ENCODE measurements at regions not wholly inside any gene's neighbourhood (a gene's known extent, or its start where the extent isn't known, plus 50 kb on each side); places are given as distances from the start of the nearest gene placed in this dataset.

DNA sequence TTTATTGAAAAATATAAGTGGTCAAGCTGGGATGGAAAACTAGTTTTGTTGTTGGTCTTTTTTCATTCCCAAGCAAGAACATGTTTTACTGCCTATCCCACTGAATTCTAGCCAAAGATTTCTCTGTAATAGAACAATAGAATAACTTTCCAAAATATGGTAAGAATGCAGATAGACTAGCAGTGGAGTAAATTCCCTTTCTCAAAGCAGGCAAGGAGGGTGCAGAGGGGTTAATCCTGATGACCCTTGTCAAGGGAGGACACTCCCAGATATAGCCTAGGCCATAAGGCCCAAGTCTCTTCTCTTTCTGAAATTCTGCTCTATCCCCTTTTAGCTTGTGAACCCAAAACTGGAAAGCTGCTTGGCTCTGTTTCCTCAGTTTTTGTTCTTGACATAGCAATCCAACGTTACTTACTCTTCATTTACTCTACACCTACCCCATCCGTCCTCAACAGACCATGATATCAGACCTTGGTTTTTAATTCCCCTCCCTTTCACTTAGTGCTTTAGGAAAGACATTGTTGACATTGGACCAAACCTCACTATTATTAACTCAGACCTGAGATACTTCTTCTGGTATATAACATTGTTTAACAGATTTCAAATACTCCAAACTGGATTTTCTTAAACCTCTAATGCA, 453.6 kb upstream of the THBS1 start:
- Histone ChIP-seq H3K4me2 (ENCODE audit: low read length) (no peak overlapping the region), H3K9ac (ENCODE audit: low read length) (no peak overlapping the region), H3K9me3 (ENCODE audit: insufficient read depth, low read length) (no peaks in the 10 kb centered on the region), H2AFZ (ENCODE audit: low read depth, low read length) (no peak overlapping the region), H3K4me3 (ENCODE audit: low read length) (no peak overlapping the region), H3K27me3 (ENCODE audit: low read depth, low read length) (peaks cover 17% of the 10 kb centered on the region), H3K36me3 (replicated peaks; ENCODE audit: low read depth, low read length) (no peaks in the 10 kb centered on the region), H3K79me2 (ENCODE audit: low read length) (no peaks in the 10 kb centered on the region), H3K4me1 (ENCODE audit: low read length) (peaks cover 2% of the 10 kb centered on the region; the same call in 1 of the 2 replicates), H3K27ac (ENCODE audit: low read length) (no peak overlapping the region), H4K20me1 (ENCODE audit: insufficient read depth, low read length) (no peaks in the 10 kb centered on the region)
- TF ChIP-seq, protein P1, sequence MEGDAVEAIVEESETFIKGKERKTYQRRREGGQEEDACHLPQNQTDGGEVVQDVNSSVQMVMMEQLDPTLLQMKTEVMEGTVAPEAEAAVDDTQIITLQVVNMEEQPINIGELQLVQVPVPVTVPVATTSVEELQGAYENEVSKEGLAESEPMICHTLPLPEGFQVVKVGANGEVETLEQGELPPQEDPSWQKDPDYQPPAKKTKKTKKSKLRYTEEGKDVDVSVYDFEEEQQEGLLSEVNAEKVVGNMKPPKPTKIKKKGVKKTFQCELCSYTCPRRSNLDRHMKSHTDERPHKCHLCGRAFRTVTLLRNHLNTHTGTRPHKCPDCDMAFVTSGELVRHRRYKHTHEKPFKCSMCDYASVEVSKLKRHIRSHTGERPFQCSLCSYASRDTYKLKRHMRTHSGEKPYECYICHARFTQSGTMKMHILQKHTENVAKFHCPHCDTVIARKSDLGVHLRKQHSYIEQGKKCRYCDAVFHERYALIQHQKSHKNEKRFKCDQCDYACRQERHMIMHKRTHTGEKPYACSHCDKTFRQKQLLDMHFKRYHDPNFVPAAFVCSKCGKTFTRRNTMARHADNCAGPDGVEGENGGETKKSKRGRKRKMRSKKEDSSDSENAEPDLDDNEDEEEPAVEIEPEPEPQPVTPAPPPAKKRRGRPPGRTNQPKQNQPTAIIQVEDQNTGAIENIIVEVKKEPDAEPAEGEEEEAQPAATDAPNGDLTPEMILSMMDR (IDR thresholded peaks at IDR 0.05; ENCODE audit: low read depth, low read length) = no peak
- TF ChIP-seq EZH2phosphoT487 (IDR thresholded peaks at IDR 0.05; ENCODE audit: low read depth) = no peak

DNA sequence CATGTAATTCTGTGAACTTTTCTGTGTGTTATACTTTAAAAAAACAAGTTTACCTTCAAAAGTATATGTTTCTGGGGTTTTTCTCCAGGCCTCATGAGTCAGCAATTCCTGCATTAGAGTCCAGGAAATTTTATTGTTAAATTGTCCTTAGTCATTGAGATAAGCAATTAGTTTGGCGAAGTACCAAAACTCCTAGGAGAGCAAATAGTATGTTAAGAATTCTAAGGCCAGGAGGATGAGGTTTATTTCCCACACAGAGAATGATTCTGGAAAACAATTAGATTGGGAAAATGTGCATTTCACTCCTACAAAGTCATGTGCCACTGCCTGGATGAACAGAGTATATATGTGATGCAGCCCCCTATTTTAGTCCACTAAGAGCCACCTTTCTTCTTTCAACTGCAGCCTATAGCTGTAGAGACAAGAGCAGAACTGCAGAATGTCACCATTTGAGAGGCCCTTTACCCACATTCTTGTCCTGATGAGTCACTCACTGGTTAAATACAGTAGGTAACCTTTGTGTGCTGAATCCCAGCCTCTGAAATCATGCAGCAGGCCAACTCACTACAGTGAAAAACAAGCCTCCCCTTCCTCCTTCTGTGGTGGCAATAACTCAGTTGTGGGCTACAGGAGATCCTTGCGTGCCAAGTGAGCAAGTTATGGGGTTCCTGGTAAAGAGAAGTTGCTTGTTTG, 452.8 kb upstream of the THBS1 start:
- peaks cover 17% of the 10 kb centered on the region for H3K27me3 ChIP-seq (ENCODE audit: low read depth, low read length)
- H3K27ac ChIP-seq (ENCODE audit: low read length) = no peak overlapping the region
- H2AFZ ChIP-seq (ENCODE audit: low read depth, low read length) = no peak overlapping the region
- no peak overlapping the region for H3K9ac ChIP-seq (ENCODE audit: low read length)
- no peak overlapping the region for H3K4me3 ChIP-seq (ENCODE audit: low read length)
- H3K79me2 ChIP-seq (ENCODE audit: low read length) = no peaks in the 10 kb centered on the region
- no peaks in the 10 kb centered on the region for H4K20me1 ChIP-seq (ENCODE audit: insufficient read depth, low read length)
- no peaks in the 10 kb centered on the region for H3K36me3 ChIP-seq (replicated peaks; ENCODE audit: low read depth, low read length)
- no peaks in the 10 kb centered on the region for H3K9me3 ChIP-seq (ENCODE audit: insufficient read depth, low read length)
- peaks cover 2% of the 10 kb centered on the region; the same call in 1 of the 2 replicates for H3K4me1 ChIP-seq (ENCODE audit: low read length)
- no peak overlapping the region for H3K4me2 ChIP-seq (ENCODE audit: low read length)
- no peak for TF ChIP-seq EZH2phosphoT487 (IDR thresholded peaks at IDR 0.05; ENCODE audit: low read depth)
- TF ChIP-seq, protein P1 (IDR thresholded peaks at IDR 0.05; ENCODE audit: low read depth, low read length) = no peak

DNA sequence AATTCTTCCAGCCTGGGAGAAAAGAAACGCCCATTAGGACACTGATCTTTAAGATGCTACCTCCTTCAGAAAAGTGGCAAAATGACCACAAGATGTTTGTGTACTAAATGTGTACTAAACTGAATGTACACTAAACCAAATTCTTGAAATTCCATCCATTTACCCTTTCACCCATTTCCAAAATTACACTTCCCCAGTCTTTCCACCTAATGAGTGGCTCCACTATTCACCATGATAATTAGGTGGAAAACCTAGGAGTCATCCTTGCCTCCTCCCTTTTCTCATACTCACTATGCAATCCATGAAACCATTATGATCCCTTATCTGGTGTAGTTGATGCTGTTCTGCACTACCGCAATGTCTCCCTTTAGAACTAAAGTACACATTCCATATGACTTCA, 452.1 kb upstream of the THBS1 start:
- H3K27me3 ChIP-seq (ENCODE audit: low read depth, low read length) = peaks cover 16% of the 10 kb centered on the region
- no peaks in the 10 kb centered on the region for H3K36me3 ChIP-seq (replicated peaks; ENCODE audit: low read depth, low read length)
- H3K27ac ChIP-seq (ENCODE audit: low read length) = no peak overlapping the region
- H3K79me2 ChIP-seq (ENCODE audit: low read length) = no peaks in the 10 kb centered on the region
- no peak overlapping the region for H3K4me3 ChIP-seq (ENCODE audit: low read length)
- peaks cover 2% of the 10 kb centered on the region; the same call in 1 of the 2 replicates for H3K4me1 ChIP-seq (ENCODE audit: low read length)
- no peak overlapping the region for H3K9ac ChIP-seq (ENCODE audit: low read length)
- no peak for TF ChIP-seq EZH2phosphoT487 (IDR thresholded peaks at IDR 0.05; ENCODE audit: low read depth)
- TF ChIP-seq, protein P1 (IDR thresholded peaks at IDR 0.05; ENCODE audit: low read depth, low read length) = no peak
- no peaks in the 10 kb centered on the region for H3K9me3 ChIP-seq (ENCODE audit: insufficient read depth, low read length)
- no peak overlapping the region for H3K4me2 ChIP-seq (ENCODE audit: low read length)
- no peaks in the 10 kb centered on the region for H4K20me1 ChIP-seq (ENCODE audit: insufficient read depth, low read length)
- no peak overlapping the region for H2AFZ ChIP-seq (ENCODE audit: low read depth, low read length)

DNA sequence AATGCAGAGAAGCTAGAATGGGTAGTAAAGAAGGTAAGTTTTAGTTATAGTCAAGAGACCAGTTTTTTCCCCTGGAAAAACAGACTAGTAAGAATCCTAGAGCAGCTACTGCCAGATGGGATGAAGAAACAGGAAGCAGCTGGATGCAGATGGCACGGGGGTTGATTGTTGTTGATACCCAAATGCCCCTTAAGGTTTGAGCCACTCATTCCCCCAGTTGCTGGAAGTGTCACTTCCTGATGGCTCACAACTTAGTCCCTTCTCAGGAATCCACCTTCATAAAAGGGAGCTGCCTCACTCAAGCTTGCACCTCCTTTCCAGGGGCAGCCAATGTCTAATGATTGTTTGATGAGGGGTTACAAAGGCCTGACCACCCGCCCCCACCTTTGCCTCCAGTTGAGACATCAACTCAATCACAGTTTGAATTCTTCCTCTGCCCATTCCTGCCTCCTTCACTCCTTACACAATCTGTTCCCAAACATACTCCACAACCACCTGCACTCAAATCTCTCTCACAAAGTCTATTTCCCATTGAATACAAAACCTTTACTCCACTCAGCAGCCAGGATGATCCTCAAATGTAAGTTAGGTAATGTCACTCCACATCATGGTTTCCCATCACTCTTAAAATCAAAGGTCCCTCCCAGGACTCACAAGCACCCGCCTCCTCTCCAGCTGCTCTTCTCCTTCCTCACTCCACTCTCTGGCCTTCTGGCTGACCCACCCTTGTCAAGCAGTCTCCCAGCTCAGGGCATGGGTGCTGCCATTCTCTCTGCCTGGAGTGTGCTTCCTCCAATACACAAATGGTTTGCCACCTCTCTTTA, 450.1 kb upstream of the THBS1 start:
- H3K27ac ChIP-seq (ENCODE audit: low read length) = no peak overlapping the region
- H3K9ac ChIP-seq (ENCODE audit: low read length) = no peak overlapping the region

More for the DNA sequence above, 450.1 kb upstream of the THBS1 start:
- Histone ChIP-seq H3K79me2 (ENCODE audit: low read length) (no peaks in the 10 kb centered on the region), H3K4me1 (ENCODE audit: low read length) (peaks cover 2% of the 10 kb centered on the region; the same call in 1 of the 2 replicates), H2AFZ (ENCODE audit: low read depth, low read length) (no peak overlapping the region), H3K4me2 (ENCODE audit: low read length) (no peak overlapping the region), H3K9me3 (ENCODE audit: insufficient read depth, low read length) (no peaks in the 10 kb centered on the region), H4K20me1 (ENCODE audit: insufficient read depth, low read length) (no peaks in the 10 kb centered on the region), H3K36me3 (replicated peaks; ENCODE audit: low read depth, low read length) (no peaks in the 10 kb centered on the region), H3K4me3 (ENCODE audit: low read length) (no peak overlapping the region), H3K27me3 (ENCODE audit: low read depth, low read length) (no peaks in the 10 kb centered on the region)
- no peak for TF ChIP-seq EZH2phosphoT487 (IDR thresholded peaks at IDR 0.05; ENCODE audit: low read depth)
- TF ChIP-seq, protein P1 (IDR thresholded peaks at IDR 0.05; ENCODE audit: low read depth, low read length) = no peak

Measured in OCI-LY3 (cell line).